HepG2 (cell line): ENCODE measurements at regions not wholly inside any gene's neighbourhood (a gene's known extent, or its start where the extent isn't known, plus 50 kb on each side); places are given as distances from the start of the nearest gene placed in this dataset.

Experiments used
- ATAC-seq: fragments of 200-7000 bp; cut with Tn5 transposase; 3 replicates; pipeline ENCODE4 v1.9.1; 2020; ENCODE audit warnings: mild to moderate bottlenecking, moderate library complexity
- BruUV-seq: library from RNA; stranded (reverse); fragments of 400-500 nt; replicated peaks from 2 replicates; lab custom pipeline; 2021; lab: Mats Ljungman, UMichigan
- CTCF ChIA-PET: fragments of 300-600 bp; formaldehyde crosslinking; extraction: SDS; loops from one replicate; lab custom pipeline; 2021; ENCODE audit warnings: low total read pairs, inconsistent platforms, low intra/inter-chr PET ratio; lab: Yijun Ruan, JAX
- POLR2A ChIA-PET: fragments of 350-600 bp; sonication (Branson Sonifier 250); formaldehyde crosslinking; loops from one replicate; lab custom pipeline; 2020; ENCODE audit warnings: antibody characterized with exemption, inconsistent platforms; lab: Yijun Ruan, JAX
- DNase-seq: peaks from one replicate; pipeline ENCODE4 v3.0.0-alpha.2; 2015; ENCODE audit warnings: low spot score
- FAIRE-seq: peaks from 3 replicates; lab custom pipeline; 2011; peaks lifted over from hg19 to GRCh38; lab: Jason Lieb, UNC
- H2AFZ ChIP-seq: one replicate; pipeline ENCODE4 v1.6.1; 2011; ENCODE audit warnings: low read length, inconsistent platforms
- H3K27ac ChIP-seq: fragments of 300-600 bp; 3 replicates; pipeline ENCODE4 v1.8.0; 2011; ENCODE audit warnings: mixed run types, mild to moderate bottlenecking, mixed read lengths, low read length, inconsistent platforms; ENCODE audit not compliant: insufficient read depth; ENCODE audit errors: extremely low read length
- H3K27me3 ChIP-seq, 2 experiments: fragments of 200-600 bp in 1 of 2; 2 replicates in 1 of 2; 3 replicates in 1 of 2; pipeline versions ENCODE4 v1.6.0 to v1.8.0; 2011; ENCODE audit warnings: low read length in 2 of 2, mild to moderate bottlenecking in 2 of 2, moderate library complexity in 2 of 2, inconsistent platforms in 1 of 2; ENCODE audit not compliant: insufficient read depth in 2 of 2, control insufficient read depth in 1 of 2
- H3K36me3 ChIP-seq, 2 experiments: fragments of 200-600 bp in 1 of 2; replicated peaks in 1 of 2; 2 replicates in 1 of 2; 3 replicates in 1 of 2; pipeline versions ENCODE4 v1.5.1 to v1.8.0; 2011; ENCODE audit warnings: low read length in 2 of 2, inconsistent platforms in 1 of 2; ENCODE audit not compliant: insufficient read depth in 2 of 2, control insufficient read depth in 1 of 2
- H3K4me1 ChIP-seq: 2 replicates; pipeline ENCODE4 v1.5.1; 2012; ENCODE audit warnings: low read length, inconsistent platforms; ENCODE audit not compliant: insufficient read depth
- H3K4me2 ChIP-seq: 2 replicates; pipeline ENCODE4 v1.6.0; 2011; ENCODE audit warnings: low read depth, low read length, inconsistent platforms
- H3K4me3 ChIP-seq, 3 experiments: fragments of 200-600 bp in 1 of 3; sonication (generic), shearing (Covaris generic) in 1 of 3; replicated peaks in 1 of 3; 2 replicates each; pipeline ENCODE4 v1.5.1; 2011 to 2016; ENCODE audit warnings: low read length in 3 of 3, inconsistent platforms in 2 of 3, low read depth in 2 of 3, mild to moderate bottlenecking in 2 of 3, control low read depth in 1 of 3, mixed read lengths in 1 of 3; ENCODE audit not compliant: insufficient read depth in 1 of 3
- H3K79me2 ChIP-seq: one replicate; pipeline ENCODE4 v1.6.1; 2011; ENCODE audit warnings: low read length, inconsistent platforms; ENCODE audit not compliant: insufficient read depth
- H3K9ac ChIP-seq: 2 replicates; pipeline ENCODE4 v1.6.0; 2011; ENCODE audit warnings: mild to moderate bottlenecking, low read depth, low read length, inconsistent platforms; ENCODE audit not compliant: insufficient read depth
- H3K9me3 ChIP-seq: 2 replicates; pipeline ENCODE4 v1.5.1; 2012; ENCODE audit warnings: mild to moderate bottlenecking, low read length
- H4K20me1 ChIP-seq: 2 replicates; pipeline ENCODE4 v1.6.0; 2011; ENCODE audit warnings: inconsistent platforms, mild to moderate bottlenecking, low read length, moderate library complexity; ENCODE audit not compliant: insufficient read depth
- ARNT2 ChIP-seq: sonication (generic); formaldehyde crosslinking; IDR thresholded peaks from 2 replicates; pipeline ENCODE4 v1.8.0; 2022; ENCODE audit warnings: mild to moderate bottlenecking, low read depth, missing genetic modification reagents, moderate library complexity
- CBX5 ChIP-seq: sonication (generic); formaldehyde crosslinking; IDR thresholded peaks from 2 replicates; pipeline ENCODE4 v1.4.0; 2020; ENCODE audit warnings: missing genetic modification reagents, borderline replicate concordance
- CTCF ChIP-seq: sonication (generic); formaldehyde crosslinking; IDR thresholded peaks from 2 replicates; pipeline ENCODE4 v1.5.0; 2020; ENCODE audit warnings: mild to moderate bottlenecking, missing genetic modification reagents, moderate library complexity
- DNMT1 ChIP-seq: sonication (generic); formaldehyde crosslinking; IDR thresholded peaks from 2 replicates; pipeline ENCODE4 v1.5.1; 2020; ENCODE audit warnings: mild to moderate bottlenecking, missing genetic modification reagents
- KLF9 ChIP-seq: IDR thresholded peaks from 2 replicates; pipeline ENCODE4 v1.6.1; 2016; ENCODE audit warnings: low read depth
- NFYB ChIP-seq: sonication (generic); formaldehyde crosslinking; IDR thresholded peaks from 2 replicates; pipeline ENCODE4 v1.4.0; 2020; ENCODE audit warnings: missing genetic modification reagents
- NFYC ChIP-seq: IDR thresholded peaks from 2 replicates; pipeline ENCODE4 v1.6.1; 2016; ENCODE audit warnings: missing genetic modification reagents, missing compliant biosample characterization
- STAG1 ChIP-seq: sonication (generic); formaldehyde crosslinking; IDR thresholded peaks from 2 replicates; pipeline ENCODE4 v1.4.0; 2020; ENCODE audit warnings: missing genetic modification reagents
- whole genome bisulfite sequencing: methylation state at CpG from one replicate; pipeline ENCODE4 v1.1.6; 2017; ENCODE audit warnings: low lambda C conversion rate; 5-methylcytosine and 5-hydroxymethylcytosine counted together
- in situ Hi-C: cut with HindIII; loops from 2 replicates; pipeline ENCODE4 v1.10.0; 2017; ENCODE audit warnings: low pct_unique_long_range_greater_than_20kb; ENCODE audit not compliant: extremely low pct_ligation_motif_present
- intact Hi-C: fragments of 100-400 bp; cut with micrococcal nuclease; formaldehyde crosslinking; loops from one replicate; pipeline ENCODE4 v1.10.0; 2022; ENCODE audit not compliant: unreplicated experiment

GRCh38 chr2:238720232-238720672 is 127.6 kb upstream of the TWIST2 start (continued):
- TF ChIP-seq STAG1 (CRISPR knock-in tag), result peak; percentile 87
- TF ChIP-seq DNMT1 (CRISPR knock-in tag), result 0 out of 2 replicates have a peak, but pooled peaks have one; percentile 56
- peak; percentile 52; the same call in 1 of the 2 replicates for TF ChIP-seq NFYB (CRISPR knock-in tag)
- peak; percentile 95 for TF ChIP-seq CTCF
- 0 out of 2 replicates have a peak, but pooled peaks have one; percentile 23 for TF ChIP-seq CBX5 (CRISPR knock-in tag)
- no peak for TF ChIP-seq ARNT2
- TF ChIP-seq, all 625 proteins: peak for 27

GRCh38 chr2:238722181-238722580 is 125.7 kb upstream of the TWIST2 start:
- Histone ChIP-seq H3K9ac (no peak overlapping the region), H2AFZ (no peak overlapping the region), H3K4me1 (no peaks in the 10 kb centered on the region), H3K4me2 (no peak overlapping the region), H3K27me3 (peaks cover 3 to 27% of the 10 kb centered on the region in 2 experiments; a peak in 4 of 5 replicates), H3K9me3 (no peaks in the 10 kb centered on the region), H3K79me2 (no peaks in the 10 kb centered on the region), H3K27ac (no peak overlapping the region), H4K20me1 (no peaks in the 10 kb centered on the region), H3K4me3 (no peak overlapping the region), H3K36me3 (no peaks in the 10 kb centered on the region)
- intact Hi-C loops, result loop anchor here (5.0 kb wide), 1 partner anchor 225 kb away; no protein-coding TSS in a partner anchor
- BruUV-seq, result no TSS peak
- CTCF ChIA-PET, result no interaction called here
- in situ Hi-C loops, result no loop called here
- TF ChIP-seq NFYB (CRISPR knock-in tag), result peak; percentile 37; the same call in 1 of the 2 replicates
- 0 out of 2 replicates have a peak, but pooled peaks have one; percentile 7 for TF ChIP-seq NFYC (CRISPR knock-in tag)
- TF ChIP-seq KLF9, result no peak
- FAIRE-seq (no peak), ATAC-seq (no peak), DNase-seq (no peak)
- POLR2A ChIA-PET, result no interaction called here
- WGBS, result 59% methylated on average over 14 of the region's 14 CpGs
